ENCODE measurements at regions not wholly inside any gene's neighbourhood (a gene's known extent, or its start where the extent isn't known, plus 50 kb on each side); places are given as distances from the start of the nearest gene placed in this dataset.

DNA sequence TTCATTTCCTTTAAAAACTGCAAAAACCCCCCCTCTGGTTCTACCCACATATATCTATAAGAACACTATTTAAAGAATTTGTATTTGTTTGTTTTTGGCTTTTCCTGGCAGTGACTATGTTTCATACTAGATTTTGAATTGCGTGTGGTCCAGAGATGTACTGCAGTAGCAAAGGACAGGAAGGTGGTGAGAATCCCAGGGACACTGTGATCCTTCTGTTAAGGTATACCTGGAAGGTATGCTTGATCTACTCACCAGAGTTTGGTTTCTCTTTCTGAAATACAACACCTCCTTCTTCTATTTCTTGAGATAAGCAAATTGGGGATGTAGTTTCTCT, 129.6 kb upstream of the RASGEF1B start:
- RAD21 ChIA-PET (ENCODE audit: unreplicated experiment): no interaction called here
- 100% methylated on average over 1 of the region's 1 CpG for WGBS (ENCODE audit: insufficient coverage, insufficient replicate concordance, low lambda C conversion rate, missing lambda C conversion rate)
- Histone ChIP-seq H3K4me3 (no peak overlapping the region), H3K36me3 (ENCODE audit: control insufficient read depth in 2 of 2, insufficient read depth in 2 of 2, low read length in 1 of 2) (no peaks in the 10 kb centered on the region), H3K27me3 (replicated peaks in 1 of 2; ENCODE audit: control insufficient read depth in 2 of 2, insufficient read depth in 2 of 2, low read length in 1 of 2) (no peaks in the 10 kb centered on the region), H4K20me1 (ENCODE audit: control insufficient read depth, insufficient read depth) (no peaks in the 10 kb centered on the region; the same call in 1 of the 2 replicates), H2AFZ (ENCODE audit: control insufficient read depth, low read depth, low read length) (no peak overlapping the region), H3K79me2 (ENCODE audit: control insufficient read depth, insufficient read depth, low read length) (no peaks in the 10 kb centered on the region), H3K9ac (ENCODE audit: control insufficient read depth, insufficient read depth, low read length) (no peak overlapping the region), H3K9me3 (replicated peaks; ENCODE audit: control insufficient read depth, insufficient read depth, low read length) (no peaks in the 10 kb centered on the region), H3K4me1 (ENCODE audit: control insufficient read depth, insufficient read depth, low read length) (no peaks in the 10 kb centered on the region), H3K27ac (ENCODE audit: control insufficient read depth, insufficient read depth) (no peak overlapping the region), H3K4me2 (ENCODE audit: control insufficient read depth, insufficient read depth) (no peak overlapping the region)
- POLR2A ChIA-PET: no interaction called here
- FAIRE-seq: no peak
- SMC1A ChIA-PET (ENCODE audit: uncharacterized antibody, unreplicated experiment): no interaction called here
- TF ChIP-seq SIX5 (IDR thresholded peaks at IDR 0.05; ENCODE audit: low read depth, low read length, severe bottlenecking): no peak
- no peak for TF ChIP-seq SREBF1 (IDR thresholded peaks at IDR 0.05; ENCODE audit: low read length)
- TF ChIP-seq NFIC (IDR thresholded peaks at IDR 0.05; ENCODE audit: low read depth, low read length): no peak
- TF ChIP-seq HDAC6 (IDR thresholded peaks at IDR 0.05; ENCODE audit: unreplicated experiment): no peak
- TF ChIP-seq PAX8 (IDR thresholded peaks at IDR 0.05): no peak
- no peak for TF ChIP-seq NR2F1 (conservative IDR thresholded peaks at IDR 0.05)
- no peak for TF ChIP-seq RUNX3 (IDR thresholded peaks at IDR 0.05; ENCODE audit: low read length)
- TF ChIP-seq POLR2A (IDR thresholded peaks at IDR 0.05; ENCODE audit: low read depth, low read length): no peak
- TF ChIP-seq SUPT20H (IDR thresholded peaks at IDR 0.05; ENCODE audit: borderline replicate concordance, control insufficient read depth, low read depth, low read length): no peak
- TF ChIP-seq, protein P1, sequence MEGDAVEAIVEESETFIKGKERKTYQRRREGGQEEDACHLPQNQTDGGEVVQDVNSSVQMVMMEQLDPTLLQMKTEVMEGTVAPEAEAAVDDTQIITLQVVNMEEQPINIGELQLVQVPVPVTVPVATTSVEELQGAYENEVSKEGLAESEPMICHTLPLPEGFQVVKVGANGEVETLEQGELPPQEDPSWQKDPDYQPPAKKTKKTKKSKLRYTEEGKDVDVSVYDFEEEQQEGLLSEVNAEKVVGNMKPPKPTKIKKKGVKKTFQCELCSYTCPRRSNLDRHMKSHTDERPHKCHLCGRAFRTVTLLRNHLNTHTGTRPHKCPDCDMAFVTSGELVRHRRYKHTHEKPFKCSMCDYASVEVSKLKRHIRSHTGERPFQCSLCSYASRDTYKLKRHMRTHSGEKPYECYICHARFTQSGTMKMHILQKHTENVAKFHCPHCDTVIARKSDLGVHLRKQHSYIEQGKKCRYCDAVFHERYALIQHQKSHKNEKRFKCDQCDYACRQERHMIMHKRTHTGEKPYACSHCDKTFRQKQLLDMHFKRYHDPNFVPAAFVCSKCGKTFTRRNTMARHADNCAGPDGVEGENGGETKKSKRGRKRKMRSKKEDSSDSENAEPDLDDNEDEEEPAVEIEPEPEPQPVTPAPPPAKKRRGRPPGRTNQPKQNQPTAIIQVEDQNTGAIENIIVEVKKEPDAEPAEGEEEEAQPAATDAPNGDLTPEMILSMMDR (IDR thresholded peaks at IDR 0.05 in 2 of 3, conservative IDR thresholded peaks at IDR 0.05 in 1 of 3; ENCODE audit: control insufficient read depth in 2 of 3, extremely low read depth in 1 of 3, insufficient read depth in 1 of 3, low read depth in 3 of 3, low read length in 3 of 3): no peak
- TF ChIP-seq TCF3 (IDR thresholded peaks at IDR 0.05; ENCODE audit: borderline replicate concordance, insufficient read depth, low read depth, low read length): no peak
- in situ Hi-C loops (cut with MboI): no loop called here
- CTCF ChIA-PET: interaction anchor here (1.9 kb wide), 1 partner anchor 15 kb away, joined by 4 read pairs; no protein-coding TSS in a partner anchor
- no peak for ATAC-seq
- no TSS peak for BruUV-seq (replicated peaks)
- no peak for DNase-seq (ENCODE audit: low read depth, low spot score)
- intact Hi-C loops (cut with micrococcal nuclease; ENCODE audit: unreplicated experiment): no loop called here

All from GM12878 (cell line).